AG04450 (cell line): ENCODE measurements at regions not wholly inside any gene's neighbourhood (a gene's known extent, or its start where the extent isn't known, plus 50 kb on each side); places are given as distances from the start of the nearest gene placed in this dataset.

Experiments used
- CTCF ChIA-PET: fragments of 300-600, 350-600 bp; formaldehyde crosslinking; extraction: SDS; loops from one replicate; lab custom pipeline; 2022; ENCODE audit warnings: antibody characterized with exemption, inconsistent platforms; lab: Charles Lee
- POLR2A ChIA-PET: fragments of 350-600 bp; formaldehyde crosslinking; extraction: SDS; loops from one replicate; lab custom pipeline; 2021; ENCODE audit warnings: antibody characterized with exemption, inconsistent platforms; lab: Yijun Ruan, JAX
- DNase-seq: peaks from one replicate; pipeline ENCODE4 v3.0.0-alpha.2; 2011; ENCODE audit warnings: low read depth, low spot score
- H3K27ac ChIP-seq: one replicate; pipeline ENCODE4 v1.5.1; 2012; ENCODE audit warnings: low read depth, low read length, control low read depth
- H3K27me3 ChIP-seq: one replicate; pipeline ENCODE4 v1.6.0; 2012; ENCODE audit warnings: low read length; ENCODE audit not compliant: control insufficient read depth, insufficient read depth
- H3K4me3 ChIP-seq: 2 replicates; pipeline ENCODE4 v1.5.1; 2011; ENCODE audit warnings: mild to moderate bottlenecking, low read depth, low read length, control low read depth
- H3K9me3 ChIP-seq: 2 replicates; pipeline ENCODE4 v1.5.1; 2012; ENCODE audit warnings: low read length; ENCODE audit not compliant: control insufficient read depth, insufficient read depth
- CTCF ChIP-seq: IDR thresholded peaks from 2 replicates; pipeline ENCODE4 v1.5.1; 2011; ENCODE audit warnings: low read depth, low read length, control low read depth, inconsistent platforms

DNA sequence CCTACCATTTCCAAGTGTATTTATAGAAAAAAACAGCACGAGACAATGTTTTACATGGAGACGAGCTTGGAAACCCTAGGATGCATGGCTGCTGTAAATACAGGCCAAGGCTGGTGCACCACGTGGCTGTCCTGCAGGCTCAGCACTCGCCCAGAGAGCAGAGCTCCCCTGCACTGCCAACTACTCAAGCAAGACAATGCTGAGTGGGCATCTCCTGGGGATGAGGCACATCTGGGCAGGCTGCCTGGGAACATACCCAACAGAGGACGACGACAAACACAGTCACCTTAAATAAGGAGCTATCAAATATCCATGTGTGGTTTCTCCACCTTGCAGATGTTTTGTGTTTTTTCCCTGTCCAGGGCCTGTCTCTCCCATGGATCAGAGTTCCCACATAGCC, 128.3 kb upstream of the PRMT8 start:
- ChIA-PET POLR2A (no interaction called here), CTCF (interaction anchor here (1.2 kb wide), 1 partner anchor 62 kb away, joined by 3 read pairs; no protein-coding TSS in a partner anchor)
- Histone ChIP-seq H3K27ac (no peak overlapping the region), H3K4me3 (no peak overlapping the region), H3K27me3 (peaks cover 40% of the 10 kb centered on the region), H3K9me3 (no peaks in the 10 kb centered on the region)
- DNase-seq, result no peak
- no peak for TF ChIP-seq CTCF

GRCh38 chr12:3363608-3364007, 127.4 kb upstream of the PRMT8 start:
- Histone ChIP-seq H3K9me3 (no peaks in the 10 kb centered on the region), H3K27me3 (peaks cover 40% of the 10 kb centered on the region), H3K4me3 (no peak overlapping the region), H3K27ac (no peak overlapping the region)
- DNase-seq, result no peak
- ChIA-PET CTCF (interaction anchor here (0.6 to 1.2 kb wide), 2 partner anchors 24 to 63 kb away, joined by 3 to 6 read pairs; no protein-coding TSS in a partner anchor), POLR2A (no interaction called here)
- TF ChIP-seq CTCF, result no peak

DNA sequence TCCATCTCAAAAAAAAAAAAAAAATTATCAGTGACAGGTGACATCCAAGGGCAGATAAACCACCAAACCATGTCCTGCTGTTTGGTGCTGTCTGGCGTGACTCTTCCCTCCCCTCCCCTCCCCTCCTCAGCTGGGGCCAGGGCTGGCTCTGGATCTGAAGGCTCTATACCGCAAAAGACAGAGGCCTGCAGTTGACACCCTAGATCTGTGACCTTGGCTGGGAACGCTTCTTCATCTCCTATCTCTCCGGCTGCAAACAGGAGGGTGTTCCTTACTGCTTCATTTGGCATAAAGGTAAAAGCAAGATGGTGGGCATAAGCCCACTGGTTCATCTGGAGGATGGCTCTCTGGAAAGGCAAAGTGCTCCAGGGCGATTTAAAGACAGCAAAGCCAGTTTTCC, 126.8 kb upstream of the PRMT8 start:
- POLR2A ChIA-PET, result no interaction called here
- Histone ChIP-seq H3K27ac (no peak overlapping the region), H3K9me3 (no peaks in the 10 kb centered on the region), H3K4me3 (no peak overlapping the region), H3K27me3 (peaks cover 43% of the 10 kb centered on the region)
- CTCF ChIA-PET, result interaction anchor here (0.6 kb wide), 1 partner anchor 25 kb away, joined by 6 read pairs; no protein-coding TSS in a partner anchor
- no peak for DNase-seq
- no peak for TF ChIP-seq CTCF

- Histone ChIP-seq H3K4me3 (no peak overlapping the region), H3K9me3 (no peaks in the 10 kb centered on the region), H3K27me3 (peaks cover 46% of the 10 kb centered on the region), H3K27ac (no peak overlapping the region)
- no peak for DNase-seq
- POLR2A ChIA-PET, result no interaction called here
- CTCF ChIA-PET, result no interaction called here
- TF ChIP-seq CTCF, result no peak
Observed at GRCh38 chr12:3364661-3365462, 126.1 kb upstream of the PRMT8 start.
